Lower lobe of right lung (tissue), 2 donors: ENCODE measurements at regions not wholly inside any gene's neighbourhood (a gene's known extent, or its start where the extent isn't known, plus 50 kb on each side); places are given as distances from the start of the nearest gene placed in this dataset.
"Not testable (repeated sequence)": the region's sequence is repeated elsewhere in the genome, so short reads cannot be mapped to it uniquely, and the experiment has no call there.

Experiments
- ATAC-seq, 2 donors: fragments of 200-7000 bp; cut with Tn5 transposase; one replicate each; pipeline ENCODE4 v1.9.1; 2020 to 2022; ENCODE audit warnings: mild to moderate bottlenecking in 2 of 2, moderate library complexity in 2 of 2
- DNase-seq: peaks from one replicate; pipeline ENCODE4 v3.0.0-alpha.2; 2020
- H3K27ac ChIP-seq: fragments of 200-600 bp; one replicate; pipeline ENCODE4 v1.8.0; 2022
- H3K27me3 ChIP-seq: fragments of 200-600 bp; one replicate; pipeline ENCODE4 v1.8.0; 2022; ENCODE audit warnings: low read depth
- H3K36me3 ChIP-seq: fragments of 200-600 bp; one replicate; pipeline ENCODE4 v1.8.0; 2022; ENCODE audit warnings: mild to moderate bottlenecking
- H3K4me1 ChIP-seq: fragments of 200-600 bp; one replicate; pipeline ENCODE4 v1.8.0; 2022
- H3K4me3 ChIP-seq: fragments of 200-600 bp; one replicate; pipeline ENCODE4 v1.8.0; 2022; ENCODE audit warnings: mild to moderate bottlenecking
- H3K9me3 ChIP-seq: fragments of 200-600 bp; one replicate; pipeline ENCODE4 v1.8.0; 2022
- intact Hi-C: fragments of 100-400 bp; cut with DNase I; formaldehyde crosslinking; loops from one replicate; pipeline ENCODE4 v1.11.0; 2022
- TF ChIP-seq, protein P1 (sequence below): fragments of 200-600 bp; IDR thresholded peaks from one replicate; pipeline ENCODE4 v1.8.0; 2022; ENCODE audit warnings: antibody characterized with exemption, mild to moderate bottlenecking
- donor health status: DM: no; HTN: yes; CAD: no; lungs with severe emphysema.

DNA sequence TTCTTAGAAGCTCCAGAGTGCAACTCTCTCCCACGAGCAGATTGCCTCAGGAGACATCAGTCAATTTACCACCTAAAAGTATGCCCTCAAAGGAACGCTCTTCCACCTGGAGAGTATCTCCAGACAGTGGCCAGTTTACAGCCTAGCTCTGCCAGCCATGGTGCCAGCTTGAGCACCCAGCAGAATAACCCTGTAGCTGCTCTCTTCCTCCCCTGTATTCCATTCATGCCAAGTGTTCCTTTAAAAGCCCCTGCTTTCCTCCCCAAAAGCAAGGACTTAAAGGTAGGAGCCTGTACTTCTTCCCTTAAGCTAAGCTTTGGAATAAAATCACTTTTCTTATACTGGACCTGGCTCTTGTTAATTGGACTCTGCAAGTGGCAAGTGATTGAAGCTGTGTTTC is 245.4 kb upstream of the TMEM132C start:
- intact Hi-C loops, result no loop called here
- Histone ChIP-seq H3K4me3 (no peak overlapping the region), H3K27ac (no peak overlapping the region), H3K4me1 (no peaks in the 10 kb centered on the region), H3K36me3 (no peaks in the 10 kb centered on the region), H3K27me3 (no peaks in the 10 kb centered on the region), H3K9me3 (no peaks in the 10 kb centered on the region)
- DNase-seq (no peak), ATAC-seq (no peak)
- TF ChIP-seq, protein P1, sequence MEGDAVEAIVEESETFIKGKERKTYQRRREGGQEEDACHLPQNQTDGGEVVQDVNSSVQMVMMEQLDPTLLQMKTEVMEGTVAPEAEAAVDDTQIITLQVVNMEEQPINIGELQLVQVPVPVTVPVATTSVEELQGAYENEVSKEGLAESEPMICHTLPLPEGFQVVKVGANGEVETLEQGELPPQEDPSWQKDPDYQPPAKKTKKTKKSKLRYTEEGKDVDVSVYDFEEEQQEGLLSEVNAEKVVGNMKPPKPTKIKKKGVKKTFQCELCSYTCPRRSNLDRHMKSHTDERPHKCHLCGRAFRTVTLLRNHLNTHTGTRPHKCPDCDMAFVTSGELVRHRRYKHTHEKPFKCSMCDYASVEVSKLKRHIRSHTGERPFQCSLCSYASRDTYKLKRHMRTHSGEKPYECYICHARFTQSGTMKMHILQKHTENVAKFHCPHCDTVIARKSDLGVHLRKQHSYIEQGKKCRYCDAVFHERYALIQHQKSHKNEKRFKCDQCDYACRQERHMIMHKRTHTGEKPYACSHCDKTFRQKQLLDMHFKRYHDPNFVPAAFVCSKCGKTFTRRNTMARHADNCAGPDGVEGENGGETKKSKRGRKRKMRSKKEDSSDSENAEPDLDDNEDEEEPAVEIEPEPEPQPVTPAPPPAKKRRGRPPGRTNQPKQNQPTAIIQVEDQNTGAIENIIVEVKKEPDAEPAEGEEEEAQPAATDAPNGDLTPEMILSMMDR, result no peak

DNA sequence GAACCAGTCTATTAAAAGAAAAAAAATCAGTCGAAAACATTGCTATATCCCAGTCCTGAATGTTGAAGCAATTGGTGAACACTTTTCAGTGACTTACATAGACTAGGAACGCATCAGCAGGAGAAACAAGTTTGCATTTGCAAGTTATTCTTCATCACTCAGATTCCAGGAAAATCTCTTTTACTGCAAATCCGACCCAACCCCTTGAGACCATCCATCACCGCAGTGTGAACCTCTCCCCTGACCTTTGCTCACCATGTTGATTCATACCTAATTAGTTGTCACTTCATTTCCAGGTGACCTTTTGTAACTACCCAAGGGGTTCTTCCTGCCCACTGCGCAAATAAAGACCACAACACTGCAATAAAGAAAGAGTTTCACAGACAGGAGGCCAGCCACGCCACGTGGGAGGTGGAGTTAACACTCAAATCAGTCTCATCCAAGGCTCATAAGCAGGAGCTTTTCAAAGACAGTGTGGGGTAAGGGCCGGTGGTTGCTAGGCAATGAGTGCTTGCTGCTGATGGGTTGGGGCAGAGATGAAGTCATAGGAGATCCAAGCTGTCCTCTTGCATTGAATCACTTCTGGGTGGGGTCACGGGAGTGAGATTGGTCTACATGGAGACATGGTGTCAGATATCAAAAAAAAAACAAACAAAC is 241.3 kb upstream of the TMEM132C start:
- Histone ChIP-seq H3K36me3 (no peaks in the 10 kb centered on the region), H3K9me3 (no peaks in the 10 kb centered on the region), H3K27me3 (no peaks in the 10 kb centered on the region), H3K4me3 (no peak overlapping the region), H3K27ac (no peak overlapping the region), H3K4me1 (no peaks in the 10 kb centered on the region)
- DNase-seq (no peak), ATAC-seq (no peak)
- TF ChIP-seq, protein P1, result no peak
- intact Hi-C loops, result no loop called here

DNA sequence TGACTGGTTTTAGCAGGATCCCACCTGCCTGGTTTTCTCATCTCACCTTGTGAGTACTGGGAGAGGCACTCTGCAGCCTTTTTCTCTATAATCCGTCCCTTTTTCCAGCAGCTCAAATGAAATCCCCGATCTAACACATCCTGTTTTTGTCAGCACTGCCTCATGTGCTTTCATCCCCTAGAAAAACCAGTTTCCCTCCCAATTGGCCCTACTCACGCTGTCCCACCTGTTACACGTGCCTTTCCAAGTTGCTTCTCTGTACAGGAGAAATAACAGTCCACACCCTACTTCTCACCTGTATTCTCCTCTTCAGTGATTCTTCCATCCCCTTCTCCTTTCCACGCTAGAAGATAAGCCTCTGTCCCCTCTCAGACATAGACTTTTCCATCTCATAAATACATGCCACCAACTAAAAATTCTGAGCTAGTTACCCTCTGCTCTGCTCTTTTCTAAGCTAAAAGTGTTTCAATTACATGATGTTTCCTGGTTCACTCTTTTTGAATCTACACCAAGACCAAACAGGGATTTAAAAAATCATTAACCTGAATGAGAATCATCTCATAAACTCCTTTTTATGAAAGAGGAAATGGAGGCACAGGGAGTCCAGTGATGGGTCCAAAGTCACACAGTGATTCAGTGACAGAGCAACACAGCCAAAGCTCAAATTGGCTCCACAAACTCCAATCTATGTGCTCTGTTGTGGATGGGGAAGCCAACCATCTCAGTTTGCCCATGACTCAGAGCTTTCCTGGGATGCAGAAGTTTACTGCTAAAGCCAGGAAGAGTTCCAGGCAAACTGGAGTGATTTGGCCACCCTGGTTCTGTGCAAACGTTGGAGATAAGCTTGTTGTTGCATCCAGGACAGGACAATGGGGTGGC is 240.0 kb upstream of the TMEM132C start:
- H3K4me1 ChIP-seq, result no peaks in the 10 kb centered on the region
- ATAC-seq (no peak), DNase-seq (no peak)
- no peak overlapping the region for H3K27ac ChIP-seq
- no peak overlapping the region for H3K4me3 ChIP-seq
- TF ChIP-seq, protein P1, result no peak
- H3K36me3 ChIP-seq, result no peaks in the 10 kb centered on the region
- H3K9me3 ChIP-seq, result no peaks in the 10 kb centered on the region
- no peaks in the 10 kb centered on the region for H3K27me3 ChIP-seq
- intact Hi-C loops, result no loop called here

DNA sequence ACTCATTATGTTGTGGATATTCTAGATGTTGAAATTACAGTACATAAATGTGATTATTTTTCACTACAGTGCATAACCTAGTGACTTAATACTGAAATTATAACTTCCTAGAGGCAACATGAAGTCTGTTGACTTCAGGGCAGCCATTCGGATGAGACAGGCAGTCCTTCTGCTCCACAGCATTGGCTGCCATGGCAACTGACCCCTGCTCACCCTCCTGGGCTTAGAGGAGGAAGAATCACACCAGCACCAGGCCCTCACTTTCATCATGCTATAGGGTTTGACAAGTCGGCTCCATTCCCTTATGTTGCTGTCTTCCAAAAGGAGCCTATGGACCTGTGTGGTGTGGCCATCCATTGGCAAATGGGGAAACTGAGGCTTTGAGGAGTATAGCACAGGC is 233.5 kb upstream of the TMEM132C start:
- intact Hi-C loops, result no loop called here
- Histone ChIP-seq H3K9me3 (no peaks in the 10 kb centered on the region), H3K27me3 (no peaks in the 10 kb centered on the region), H3K4me3 (no peak overlapping the region), H3K27ac (no peak overlapping the region), H3K36me3 (no peaks in the 10 kb centered on the region), H3K4me1 (no peaks in the 10 kb centered on the region)
- DNase-seq (no peak), ATAC-seq (no peak)
- TF ChIP-seq, protein P1, result no peak

GRCh38 chr12:128040971-128041370 is 226.0 kb upstream of the TMEM132C start:
- no peak overlapping the region for H3K4me3 ChIP-seq
- TF ChIP-seq, protein P1, result no peak
- no peaks in the 10 kb centered on the region for H3K4me1 ChIP-seq
- H3K27ac ChIP-seq, result no peak overlapping the region
- no peaks in the 10 kb centered on the region for H3K27me3 ChIP-seq
- intact Hi-C loops, result no loop called here
- no peak for ATAC-seq
- DNase-seq, result no peak
- H3K9me3 ChIP-seq, result no peaks in the 10 kb centered on the region
- no peaks in the 10 kb centered on the region for H3K36me3 ChIP-seq

DNA sequence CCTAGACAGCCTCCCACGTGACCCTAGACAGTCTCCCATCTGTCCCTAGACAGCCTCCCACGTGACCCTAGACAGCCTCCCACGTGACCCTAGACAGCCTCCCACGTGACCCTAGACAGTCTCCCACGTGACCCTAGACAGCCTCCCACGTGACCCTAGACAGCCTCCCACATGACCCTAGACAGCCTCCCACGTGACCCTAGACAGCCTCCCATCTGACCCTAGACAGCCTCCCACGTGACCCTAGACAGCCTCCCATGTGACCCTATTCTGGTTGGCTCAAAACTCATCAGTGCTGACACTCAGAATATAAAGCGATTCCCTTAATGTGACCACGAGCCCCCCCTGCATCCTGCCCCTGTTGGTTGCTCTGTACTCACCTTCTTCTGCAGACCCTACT is 224.7 kb upstream of the TMEM132C start:
- H3K36me3 ChIP-seq, H3K4me3 ChIP-seq, H3K9me3 ChIP-seq, DNase-seq, H3K27ac ChIP-seq, ATAC-seq, H3K4me1 ChIP-seq, intact Hi-C loops, H3K27me3 ChIP-seq: not testable (repeated sequence)
